HUES48 (cell line): ENCODE measurements at regions not wholly inside any gene's neighbourhood (a gene's known extent, or its start where the extent isn't known, plus 50 kb on each side); places are given as distances from the start of the nearest gene placed in this dataset.

Source experiments
- H3K27ac ChIP-seq: one replicate; pipeline ENCODE4 v1.7.0; 2013; ENCODE audit warnings: low read depth, low read length, inconsistent platforms
- H3K27me3 ChIP-seq: 2 replicates; pipeline ENCODE4 v1.6.1; 2013; ENCODE audit warnings: mild to moderate bottlenecking, low read length; ENCODE audit not compliant: control insufficient read depth, insufficient read depth
- H3K36me3 ChIP-seq: 2 replicates; pipeline ENCODE4 v1.6.1; 2013; ENCODE audit warnings: low read length; ENCODE audit not compliant: control insufficient read depth, insufficient read depth
- H3K4me1 ChIP-seq: 2 replicates; pipeline ENCODE4 v1.6.1; 2013; ENCODE audit warnings: mild to moderate bottlenecking, low read length; ENCODE audit not compliant: control insufficient read depth, insufficient read depth
- H3K4me3 ChIP-seq: 2 replicates; pipeline ENCODE4 v1.5.1; 2013; ENCODE audit warnings: mild to moderate bottlenecking, low read depth, low read length
- H3K9ac ChIP-seq: 2 replicates; pipeline ENCODE4 v1.6.1; 2013; ENCODE audit warnings: mild to moderate bottlenecking, low read depth, low read length, moderate library complexity
- H3K9me3 ChIP-seq: 2 replicates; pipeline ENCODE4 v1.6.1; 2013; ENCODE audit warnings: low read length; ENCODE audit not compliant: control insufficient read depth, insufficient read depth

GRCh38 chr7:12963435-12963834 lies 276.0 kb downstream of the ARL4A start:
- Histone ChIP-seq H3K9ac (no peak overlapping the region), H3K4me1 (no peaks in the 10 kb centered on the region), H3K36me3 (no peaks in the 10 kb centered on the region), H3K4me3 (no peak overlapping the region), H3K27me3 (no peaks in the 10 kb centered on the region), H3K9me3 (no peaks in the 10 kb centered on the region), H3K27ac (no peak overlapping the region)

- Histone ChIP-seq H3K27me3 (no peaks in the 10 kb centered on the region), H3K27ac (no peak overlapping the region), H3K9me3 (no peaks in the 10 kb centered on the region), H3K36me3 (no peaks in the 10 kb centered on the region), H3K9ac (no peak overlapping the region), H3K4me3 (no peak overlapping the region), H3K4me1 (no peaks in the 10 kb centered on the region)
These were observed 277.4 kb downstream of the ARL4A start for GRCh38 chr7:12964836-12965235.

GRCh38 chr7:12965767-12966166 lies 278.3 kb downstream of the ARL4A start:
- H3K36me3 ChIP-seq, result no peaks in the 10 kb centered on the region
- no peak overlapping the region for H3K9ac ChIP-seq
- H3K27me3 ChIP-seq, result no peaks in the 10 kb centered on the region

GRCh38 chr7:12967322-12967721 lies 279.9 kb downstream of the ARL4A start:
- H3K27ac ChIP-seq, result no peak overlapping the region
- H3K9me3 ChIP-seq, result no peaks in the 10 kb centered on the region
- H3K4me3 ChIP-seq, result no peak overlapping the region

More at GRCh38 chr7:12965767-12966166, 278.3 kb downstream of the ARL4A start:
- Histone ChIP-seq H3K4me3 (no peak overlapping the region), H3K27ac (no peak overlapping the region), H3K9me3 (no peaks in the 10 kb centered on the region), H3K4me1 (no peaks in the 10 kb centered on the region)

GRCh38 chr7:12968836-12969422 lies 281.5 kb downstream of the ARL4A start:
- no peaks in the 10 kb centered on the region for H3K36me3 ChIP-seq
- H3K4me1 ChIP-seq, result no peaks in the 10 kb centered on the region
- H3K9me3 ChIP-seq, result no peaks in the 10 kb centered on the region
- H3K4me3 ChIP-seq, result no peak overlapping the region
- H3K27ac ChIP-seq, result no peak overlapping the region
- H3K27me3 ChIP-seq, result no peaks in the 10 kb centered on the region
- no peak overlapping the region for H3K9ac ChIP-seq

More at GRCh38 chr7:12967322-12967721, 279.9 kb downstream of the ARL4A start:
- Histone ChIP-seq H3K9ac (no peak overlapping the region), H3K36me3 (no peaks in the 10 kb centered on the region), H3K27me3 (no peaks in the 10 kb centered on the region), H3K4me1 (no peaks in the 10 kb centered on the region)

GRCh38 chr7:12970626-12971025 lies 283.2 kb downstream of the ARL4A start:
- Histone ChIP-seq H3K27ac (no peak overlapping the region), H3K9ac (no peak overlapping the region), H3K36me3 (no peaks in the 10 kb centered on the region), H3K9me3 (no peaks in the 10 kb centered on the region), H3K4me3 (no peak overlapping the region), H3K27me3 (no peaks in the 10 kb centered on the region), H3K4me1 (no peaks in the 10 kb centered on the region)

GRCh38 chr7:12974451-12975166 lies 287.2 kb downstream of the ARL4A start:
- H3K9me3 ChIP-seq, result no peaks in the 10 kb centered on the region
- no peak overlapping the region for H3K9ac ChIP-seq
- H3K27ac ChIP-seq, result no peak overlapping the region
- H3K27me3 ChIP-seq, result no peaks in the 10 kb centered on the region
- no peak overlapping the region for H3K4me3 ChIP-seq
- no peaks in the 10 kb centered on the region for H3K4me1 ChIP-seq
- H3K36me3 ChIP-seq, result no peaks in the 10 kb centered on the region

DNA sequence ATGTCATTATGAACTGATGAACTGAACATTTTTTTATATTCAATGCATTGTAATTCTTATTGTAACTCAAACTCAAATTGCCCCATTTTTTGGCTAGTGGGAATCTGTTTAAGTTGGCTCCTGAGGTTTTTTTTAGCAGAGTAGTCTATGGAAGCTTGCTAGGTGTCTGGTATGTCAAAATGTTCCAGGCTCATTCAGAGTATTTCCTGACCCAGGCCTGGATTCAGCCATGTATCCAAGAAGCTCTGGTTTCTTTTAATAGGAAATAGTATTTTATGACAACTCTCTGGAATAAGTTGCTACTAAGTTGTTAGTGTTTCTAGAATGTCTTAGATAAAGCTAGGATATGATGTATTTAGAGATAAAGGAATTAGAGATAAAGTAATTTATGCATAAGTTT lies 288.0 kb downstream of the ARL4A start:
- no peaks in the 10 kb centered on the region for H3K9me3 ChIP-seq
- no peaks in the 10 kb centered on the region for H3K36me3 ChIP-seq
- H3K4me3 ChIP-seq, result no peak overlapping the region
- no peak overlapping the region for H3K27ac ChIP-seq
- H3K27me3 ChIP-seq, result no peaks in the 10 kb centered on the region
- no peak overlapping the region for H3K9ac ChIP-seq
- H3K4me1 ChIP-seq, result no peaks in the 10 kb centered on the region

- Histone ChIP-seq H3K4me1 (no peaks in the 10 kb centered on the region), H3K4me3 (no peak overlapping the region), H3K27ac (no peak overlapping the region)
These were observed 291.7 kb downstream of the ARL4A start for GRCh38 chr7:12979181-12979580.

DNA sequence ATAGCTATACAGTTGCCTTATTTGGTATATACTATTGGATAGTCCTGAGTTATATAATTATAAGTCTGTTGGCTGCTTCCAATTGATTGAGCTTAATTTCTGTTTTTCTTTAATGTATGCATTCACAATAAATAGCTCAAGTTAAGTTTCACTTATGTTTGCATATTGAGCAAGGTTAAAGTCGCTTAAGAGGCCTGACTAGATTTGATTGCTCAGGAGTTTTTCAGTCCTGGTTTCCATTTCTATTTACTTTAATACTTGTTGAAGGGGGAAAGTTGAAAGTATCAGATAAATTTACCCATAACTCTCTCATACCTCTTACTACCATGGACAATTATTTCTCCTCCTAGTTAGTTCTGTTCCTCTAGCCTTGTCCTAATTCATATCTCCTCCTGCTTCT lies 294.7 kb downstream of the ARL4A start:
- H3K36me3 ChIP-seq, result no peaks in the 10 kb centered on the region
- H3K27ac ChIP-seq, result no peak overlapping the region
- H3K27me3 ChIP-seq, result no peaks in the 10 kb centered on the region
- no peak overlapping the region for H3K4me3 ChIP-seq
- no peak overlapping the region for H3K9ac ChIP-seq
- no peaks in the 10 kb centered on the region for H3K9me3 ChIP-seq
- H3K4me1 ChIP-seq, result peaks cover 23% of the 10 kb centered on the region

More at GRCh38 chr7:12979181-12979580, 291.7 kb downstream of the ARL4A start:
- Histone ChIP-seq H3K36me3 (no peaks in the 10 kb centered on the region), H3K27me3 (no peaks in the 10 kb centered on the region), H3K9me3 (no peaks in the 10 kb centered on the region), H3K9ac (no peak overlapping the region)

GRCh38 chr7:12984117-12984516 lies 296.7 kb downstream of the ARL4A start:
- Histone ChIP-seq H3K4me1 (peaks cover 26% of the 10 kb centered on the region), H3K36me3 (no peaks in the 10 kb centered on the region), H3K27ac (no peak overlapping the region), H3K9ac (no peak overlapping the region), H3K9me3 (no peaks in the 10 kb centered on the region), H3K4me3 (no peak overlapping the region), H3K27me3 (no peaks in the 10 kb centered on the region)
